Small intestine (tissue), 7 donors: ENCODE measurements at regions not wholly inside any gene's neighbourhood (a gene's known extent, or its start where the extent isn't known, plus 50 kb on each side); places are given as distances from the start of the nearest gene placed in this dataset.

Experiments
- DNase-seq, 2 donors: peaks; one replicate each; pipeline versions ENCODE4 v3.0.0 to v3.0.0-alpha.2; 2013
- FAIRE-seq: peaks from 2 replicates; lab custom pipeline; 2012; peaks lifted over from hg19 to GRCh38; lab: Jason Lieb, UNC
- H3K27ac ChIP-seq, 3 donors: one replicate each; pipeline ENCODE4 v1.5.1; 2013; ENCODE audit warnings: low read length in 2 of 3, mild to moderate bottlenecking in 2 of 3, control low read depth in 1 of 3, inconsistent platforms in 1 of 3, low read depth in 1 of 3, moderate library complexity in 1 of 3
- H3K27me3 ChIP-seq, 3 donors: one replicate each; pipeline ENCODE4 v1.6.1; 2013; ENCODE audit warnings: low read length in 3 of 3, inconsistent platforms in 1 of 3; ENCODE audit not compliant: control insufficient read depth in 3 of 3, insufficient read depth in 3 of 3
- H3K36me3 ChIP-seq, 3 donors: one replicate each; pipeline ENCODE4 v1.6.1; 2013; ENCODE audit warnings: low read length in 3 of 3, inconsistent platforms in 1 of 3, low read depth in 1 of 3, mild to moderate bottlenecking in 1 of 3, moderate library complexity in 1 of 3; ENCODE audit not compliant: control insufficient read depth in 3 of 3, insufficient read depth in 2 of 3
- H3K4me1 ChIP-seq, 3 donors: one replicate each; pipeline ENCODE4 v1.6.1; 2013; ENCODE audit warnings: low read length in 2 of 3, inconsistent platforms in 1 of 3, low read depth in 1 of 3, mild to moderate bottlenecking in 1 of 3, moderate library complexity in 1 of 3; ENCODE audit not compliant: control insufficient read depth in 3 of 3, insufficient read depth in 2 of 3
- H3K4me3 ChIP-seq, 3 donors: one replicate each; pipeline ENCODE4 v1.5.1; 2013; ENCODE audit warnings: low read length in 3 of 3, control low read depth in 1 of 3, inconsistent platforms in 1 of 3, low read depth in 1 of 3, mild to moderate bottlenecking in 1 of 3, moderate library complexity in 1 of 3
- H3K9me3 ChIP-seq, 2 donors: one replicate each; pipeline ENCODE4 v1.6.1; 2013; ENCODE audit warnings: low read depth in 1 of 2, low read length in 1 of 2; ENCODE audit not compliant: control insufficient read depth in 2 of 2, insufficient read depth in 1 of 2
- WGBS, 3 donors: extraction: QIAGEN DNeasy Blood & Tissue Kit; methylation state at CpG; one replicate each; pipeline ENCODE4 v1.1.7; 2013; 5-methylcytosine and 5-hydroxymethylcytosine counted together
- donor health status: healthy with polysubstance abuse.
- donor health status: control.
- donor health status: control.
- donor health status: Bipolar disorder and iron deficiency.
- donor health status: healthy.

DNA sequence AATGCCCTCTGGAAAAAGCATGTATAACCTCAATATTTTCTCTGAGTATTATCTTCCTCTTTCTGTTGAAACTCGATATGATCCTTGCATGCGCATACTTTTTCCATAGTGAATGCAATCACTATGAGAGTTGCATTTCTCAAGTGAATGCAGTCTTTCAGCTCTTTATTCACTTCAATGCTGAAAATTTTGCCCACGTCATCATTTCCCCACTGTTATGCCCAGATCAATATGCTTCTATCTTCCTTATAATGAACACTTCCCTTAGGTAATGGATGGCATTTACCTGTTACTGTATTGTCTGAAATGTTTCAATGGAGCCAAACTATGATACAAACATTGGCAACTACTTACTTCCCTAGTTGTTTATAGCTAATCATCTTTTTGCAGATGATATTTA, 866.6 kb upstream of the SLITRK6 start:
- Histone ChIP-seq H3K4me3 (no peak overlapping the region), H3K36me3 (no peaks in the 10 kb centered on the region), H3K27ac (no peak overlapping the region), H3K4me1 (no peaks in the 10 kb centered on the region), H3K9me3 (peaks cover 0 to 3% of the 10 kb centered on the region in 2 donors), H3K27me3 (no peaks in the 10 kb centered on the region)
- no peak for DNase-seq
- WGBS, 3 donors: 86 to 91% (median 90%) methylated on average over 3 of the region's 3 CpGs
- FAIRE-seq: no peak

- Histone ChIP-seq H3K27me3 (no peaks in the 10 kb centered on the region), H3K9me3 (no peaks in the 10 kb centered on the region), H3K36me3 (no peaks in the 10 kb centered on the region), H3K4me3 (no peak overlapping the region), H3K27ac (no peak overlapping the region), H3K4me1 (no peaks in the 10 kb centered on the region)
- no peak for FAIRE-seq
- no peak for DNase-seq
Observed at GRCh38 chr13:86673931-86674431, 874.8 kb upstream of the SLITRK6 start.

DNA sequence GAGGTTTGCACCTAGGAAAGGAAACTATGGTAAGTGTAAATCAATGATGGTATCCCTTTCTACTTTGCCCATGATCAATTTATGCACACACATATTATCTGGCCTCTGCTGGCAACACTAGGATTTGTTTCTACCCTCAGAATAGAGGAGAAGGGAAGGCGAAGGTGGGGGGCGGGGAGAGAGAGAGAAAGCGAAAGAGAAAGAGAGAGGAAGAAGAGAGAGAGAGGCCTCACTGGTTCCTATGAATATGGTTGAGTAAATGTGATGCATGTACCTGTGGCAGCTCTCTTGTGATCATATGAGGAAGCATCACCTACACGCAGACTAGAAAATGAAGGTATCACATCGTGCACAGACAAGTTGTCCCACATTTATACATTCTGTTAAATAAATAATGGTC, 882.0 kb upstream of the SLITRK6 start:
- no peaks in the 10 kb centered on the region for H3K27me3 ChIP-seq
- H3K27ac ChIP-seq: no peak overlapping the region
- H3K4me1 ChIP-seq: no peaks in the 10 kb centered on the region
- FAIRE-seq (no peak), DNase-seq (no peak)
- 69 to 80% (median 75%) methylated on average over 5 of the region's 5 CpGs for WGBS, 3 donors
- H3K4me3 ChIP-seq: no peak overlapping the region
- H3K36me3 ChIP-seq: no peaks in the 10 kb centered on the region
- H3K9me3 ChIP-seq: peaks cover 0 to 2% of the 10 kb centered on the region in 2 donors

GRCh38 chr13:86684402-86684801, 885.2 kb upstream of the SLITRK6 start:
- Histone ChIP-seq H3K4me3 (no peak overlapping the region), H3K36me3 (no peaks in the 10 kb centered on the region), H3K9me3 (peaks cover 0 to 2% of the 10 kb centered on the region in 2 donors), H3K27ac (no peak overlapping the region), H3K4me1 (no peaks in the 10 kb centered on the region), H3K27me3 (no peaks in the 10 kb centered on the region)
- DNase-seq: no peak
- FAIRE-seq: no peak

DNA sequence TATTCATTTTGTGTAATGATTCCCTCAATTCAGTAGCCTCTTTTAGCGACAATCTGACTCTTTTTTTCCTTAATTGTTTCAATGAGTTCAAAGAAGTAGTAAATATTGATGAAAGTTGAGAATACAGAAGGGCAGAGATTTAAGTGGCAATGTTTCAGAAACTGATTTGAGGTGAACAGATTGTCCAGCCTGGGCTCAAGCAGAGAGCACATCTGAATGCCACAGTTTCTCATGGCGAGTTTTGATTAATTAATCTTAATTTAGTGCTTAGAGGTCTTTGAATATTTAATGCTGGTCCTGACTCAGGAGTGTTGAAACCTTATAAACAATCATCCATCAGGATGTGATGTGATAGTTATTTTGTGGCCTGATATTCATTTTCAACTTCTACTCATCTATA, 890.7 kb upstream of the SLITRK6 start:
- no peak for FAIRE-seq
- H3K4me3 ChIP-seq: no peak overlapping the region
- H3K9me3 ChIP-seq: peaks cover 0 to 4% of the 10 kb centered on the region in 2 donors
- no peak overlapping the region for H3K27ac ChIP-seq
- 38 to 54% (median 41%) methylated on average over 2 of the region's 2 CpGs for WGBS, 3 donors
- no peaks in the 10 kb centered on the region for H3K36me3 ChIP-seq
- no peak for DNase-seq
- no peaks in the 10 kb centered on the region for H3K4me1 ChIP-seq
- H3K27me3 ChIP-seq: no peaks in the 10 kb centered on the region

DNA sequence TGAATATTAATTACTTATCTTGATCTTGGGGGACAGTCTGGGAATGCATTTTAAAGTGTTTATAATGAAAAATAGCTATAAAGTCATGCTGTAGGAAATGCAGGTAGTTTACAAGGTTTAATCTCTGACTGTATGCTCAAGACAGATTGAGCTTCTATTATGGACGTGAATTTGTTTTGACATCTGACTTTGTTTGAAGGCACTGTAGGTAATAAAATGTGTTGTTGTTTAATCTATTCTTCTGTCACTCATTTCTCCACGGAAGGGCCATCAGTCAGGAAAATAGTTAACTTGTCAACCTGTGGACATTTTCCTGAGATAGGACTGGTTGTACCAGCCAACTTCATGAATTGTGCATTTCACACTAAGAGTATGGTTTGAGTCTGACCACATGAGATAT, 893.1 kb upstream of the SLITRK6 start:
- Histone ChIP-seq H3K27me3 (no peaks in the 10 kb centered on the region), H3K4me3 (no peak overlapping the region), H3K4me1 (no peaks in the 10 kb centered on the region), H3K9me3 (peaks cover 0 to 6% of the 10 kb centered on the region in 2 donors), H3K36me3 (no peaks in the 10 kb centered on the region), H3K27ac (no peak overlapping the region)
- DNase-seq: no peak
- FAIRE-seq: no peak
- WGBS, 3 donors: 50 to 68% (median 55%) methylated on average over 2 of the region's 2 CpGs

DNA sequence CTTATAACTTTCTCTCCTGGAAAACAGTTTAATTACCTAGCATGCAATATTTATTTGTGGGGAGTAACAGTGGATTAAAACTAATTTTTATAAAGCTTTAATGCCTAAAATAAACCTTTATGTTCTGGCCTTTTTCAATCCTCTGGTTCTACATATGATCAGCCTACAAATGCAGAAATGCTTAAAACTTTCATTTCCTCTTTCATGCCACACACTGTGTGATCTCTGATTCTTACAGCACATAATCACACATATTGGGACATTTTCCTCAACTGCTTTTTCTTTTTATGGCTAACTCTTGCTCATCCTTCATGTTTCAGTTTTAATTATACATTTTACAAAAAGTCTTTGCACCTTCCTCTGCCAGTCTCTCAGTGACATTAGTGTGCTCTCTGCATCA, 910.8 kb upstream of the SLITRK6 start:
- FAIRE-seq: no peak
- H3K27me3 ChIP-seq: no peaks in the 10 kb centered on the region

GRCh38 chr13:86710896-86711295, 911.7 kb upstream of the SLITRK6 start:
- no peaks in the 10 kb centered on the region for H3K4me1 ChIP-seq
- no peaks in the 10 kb centered on the region for H3K36me3 ChIP-seq
- no peak for DNase-seq
- 61 to 64% (median 62%) methylated on average over 5 of the region's 5 CpGs for WGBS, 3 donors
- peaks cover 0 to 2% of the 10 kb centered on the region in 2 donors for H3K9me3 ChIP-seq
- H3K27me3 ChIP-seq: no peaks in the 10 kb centered on the region
- no peak for FAIRE-seq
- H3K27ac ChIP-seq: no peak overlapping the region
- no peak overlapping the region for H3K4me3 ChIP-seq

More for the DNA sequence above, 910.8 kb upstream of the SLITRK6 start:
- no peak for DNase-seq
- Histone ChIP-seq H3K4me3 (no peak overlapping the region), H3K9me3 (peaks cover 0 to 2% of the 10 kb centered on the region in 2 donors), H3K36me3 (no peaks in the 10 kb centered on the region), H3K4me1 (no peaks in the 10 kb centered on the region), H3K27ac (no peak overlapping the region)

DNA sequence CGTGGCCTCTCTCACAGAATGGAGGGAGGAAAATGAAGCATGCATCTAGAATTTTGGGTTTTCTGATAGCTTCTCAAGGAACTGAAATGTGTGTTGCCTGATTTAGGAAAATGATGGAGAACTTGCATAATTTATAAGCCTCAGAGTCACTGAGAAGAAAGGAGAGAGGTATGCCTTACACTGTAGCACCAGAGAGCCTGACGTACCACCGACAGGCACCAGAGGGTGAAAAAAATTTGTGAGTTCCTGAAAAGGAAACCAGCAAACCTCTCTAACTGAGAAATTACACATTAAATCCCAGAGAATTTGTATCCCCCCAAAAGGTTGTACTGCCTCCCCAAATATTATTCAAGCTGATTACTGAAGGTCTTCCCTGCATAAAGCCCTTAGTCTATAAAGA, 915.3 kb upstream of the SLITRK6 start:
- Histone ChIP-seq H3K4me3 (no peak overlapping the region), H3K36me3 (no peaks in the 10 kb centered on the region), H3K27ac (no peak overlapping the region), H3K27me3 (no peaks in the 10 kb centered on the region), H3K4me1 (no peaks in the 10 kb centered on the region), H3K9me3 (no peaks in the 10 kb centered on the region)
- WGBS, 3 donors: 71 to 83% (median 76%) methylated on average over 3 of the region's 3 CpGs
- no peak for DNase-seq
- FAIRE-seq: no peak
